ENCODE measurements at regions not wholly inside any gene's neighbourhood (a gene's known extent, or its start where the extent isn't known, plus 50 kb on each side); places are given as distances from the start of the nearest gene placed in this dataset.

- TF ChIP-seq, protein P1, sequence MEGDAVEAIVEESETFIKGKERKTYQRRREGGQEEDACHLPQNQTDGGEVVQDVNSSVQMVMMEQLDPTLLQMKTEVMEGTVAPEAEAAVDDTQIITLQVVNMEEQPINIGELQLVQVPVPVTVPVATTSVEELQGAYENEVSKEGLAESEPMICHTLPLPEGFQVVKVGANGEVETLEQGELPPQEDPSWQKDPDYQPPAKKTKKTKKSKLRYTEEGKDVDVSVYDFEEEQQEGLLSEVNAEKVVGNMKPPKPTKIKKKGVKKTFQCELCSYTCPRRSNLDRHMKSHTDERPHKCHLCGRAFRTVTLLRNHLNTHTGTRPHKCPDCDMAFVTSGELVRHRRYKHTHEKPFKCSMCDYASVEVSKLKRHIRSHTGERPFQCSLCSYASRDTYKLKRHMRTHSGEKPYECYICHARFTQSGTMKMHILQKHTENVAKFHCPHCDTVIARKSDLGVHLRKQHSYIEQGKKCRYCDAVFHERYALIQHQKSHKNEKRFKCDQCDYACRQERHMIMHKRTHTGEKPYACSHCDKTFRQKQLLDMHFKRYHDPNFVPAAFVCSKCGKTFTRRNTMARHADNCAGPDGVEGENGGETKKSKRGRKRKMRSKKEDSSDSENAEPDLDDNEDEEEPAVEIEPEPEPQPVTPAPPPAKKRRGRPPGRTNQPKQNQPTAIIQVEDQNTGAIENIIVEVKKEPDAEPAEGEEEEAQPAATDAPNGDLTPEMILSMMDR (IDR thresholded peaks at IDR 0.05; ENCODE audit: low read depth, low read length, poor library complexity, severe bottlenecking), result no peak
- no peak for TF ChIP-seq EZH2phosphoT487 (IDR thresholded peaks at IDR 0.05; ENCODE audit: borderline replicate concordance, low read length)
These were observed 396.3 kb downstream of the TRIB2 start for GRCh38 chr2:13113002-13113401.

Measured in DOHH2 (cell line).